ENCODE measurements at regions not wholly inside any gene's neighbourhood (a gene's known extent, or its start where the extent isn't known, plus 50 kb on each side); places are given as distances from the start of the nearest gene placed in this dataset.

DNA sequence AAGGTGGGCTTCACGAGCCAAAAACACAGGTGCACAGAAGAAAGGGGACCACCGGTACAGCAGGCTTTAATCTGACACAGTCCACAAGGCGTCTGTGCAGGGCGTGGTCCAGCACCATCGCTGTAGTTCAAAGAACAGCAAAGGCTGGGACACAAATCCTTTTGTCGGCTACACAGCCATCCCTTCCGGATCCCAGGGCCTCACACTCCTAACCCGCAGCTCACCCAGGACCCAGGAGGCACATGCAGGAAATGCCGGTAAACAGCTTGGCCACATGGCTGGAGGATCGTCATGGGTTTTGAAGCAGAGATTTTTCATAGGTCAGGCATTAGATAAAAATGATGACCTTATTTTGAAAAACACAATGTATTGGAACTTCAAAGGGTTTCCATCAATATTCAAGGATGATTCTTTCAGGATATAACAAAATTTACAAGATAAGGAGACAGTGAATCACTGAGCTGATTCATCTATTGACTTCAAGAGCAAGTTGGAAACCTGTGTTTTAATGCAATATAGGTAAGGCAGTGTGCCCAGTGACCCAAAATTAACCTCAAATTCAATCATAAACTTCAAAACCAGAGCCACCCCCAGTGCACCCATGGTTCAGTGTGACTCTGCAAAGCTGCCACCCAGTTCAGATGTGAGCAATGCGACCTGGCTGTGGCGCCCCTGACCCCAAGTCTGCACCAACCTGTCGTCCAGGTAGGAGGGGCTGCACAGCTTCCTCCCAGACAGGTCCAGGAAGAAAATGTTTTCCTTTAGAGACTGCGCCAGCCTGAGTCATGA is 74.4 kb downstream of the TMEM18 start:
- no peak for TF ChIP-seq CTCF (IDR thresholded peaks at IDR 0.05)
- TF ChIP-seq POLR2A (IDR thresholded peaks at IDR 0.05), result no peak
- H3K27me3 ChIP-seq, result no peaks in the 10 kb centered on the region
- no peak overlapping the region for H3K4me3 ChIP-seq
- DNase-seq (no peak), ATAC-seq (no peak)
- no peak overlapping the region for H3K27ac ChIP-seq
- no peaks in the 10 kb centered on the region for H3K4me1 ChIP-seq
- H3K36me3 ChIP-seq, result no peaks in the 10 kb centered on the region
- intact Hi-C loops (cut with DNase I), result no loop called here
- 73% methylated on average over 11 of the region's 14 CpGs for WGBS (ENCODE audit: insufficient coverage, low coverage, low lambda C conversion rate, missing lambda C conversion rate)
- H3K9me3 ChIP-seq, result no peaks in the 10 kb centered on the region

DNA sequence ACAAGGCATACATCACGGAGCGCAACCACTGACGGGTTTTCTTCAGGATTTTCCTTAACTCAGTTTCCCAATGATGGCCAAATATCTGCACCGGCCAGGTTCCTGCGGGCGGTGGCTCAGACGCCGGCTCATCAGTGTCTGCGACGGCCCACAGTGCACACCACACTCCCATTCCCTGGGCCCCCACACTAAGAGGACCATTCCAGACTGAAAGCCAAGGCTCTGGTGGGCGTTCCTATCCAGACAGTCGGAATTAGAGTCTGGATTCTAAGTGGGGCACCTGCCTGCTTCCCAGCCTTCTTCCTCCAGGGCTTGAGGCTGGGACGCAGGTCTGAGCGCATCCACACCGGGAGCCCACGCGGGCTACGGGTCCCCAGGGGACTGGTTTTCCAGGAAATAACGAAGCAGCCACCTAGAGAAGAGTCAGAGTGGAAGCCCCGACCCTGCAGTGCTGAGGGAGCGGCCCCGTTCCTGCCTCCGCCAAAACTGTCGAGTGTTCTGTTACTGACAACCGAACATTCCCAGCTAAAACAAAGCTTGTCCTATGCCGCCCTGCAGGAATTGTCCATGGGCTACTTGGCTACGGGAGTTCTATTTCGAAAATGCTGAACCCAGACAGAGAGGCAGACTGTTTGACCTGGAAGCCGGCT is 75.3 kb downstream of the TMEM18 start:
- no peak overlapping the region for H3K4me3 ChIP-seq
- no peak for ATAC-seq
- 40% methylated on average over 1 of the region's 29 CpGs for WGBS (ENCODE audit: insufficient coverage, low coverage, low lambda C conversion rate, missing lambda C conversion rate)
- intact Hi-C loops (cut with DNase I), result no loop called here
- no peak for DNase-seq
- no peaks in the 10 kb centered on the region for H3K36me3 ChIP-seq
- no peak overlapping the region for H3K27ac ChIP-seq
- H3K9me3 ChIP-seq, result no peaks in the 10 kb centered on the region
- no peak for TF ChIP-seq POLR2A (IDR thresholded peaks at IDR 0.05)
- TF ChIP-seq CTCF (IDR thresholded peaks at IDR 0.05), result no peak
- no peaks in the 10 kb centered on the region for H3K4me1 ChIP-seq
- H3K27me3 ChIP-seq, result no peaks in the 10 kb centered on the region

DNA sequence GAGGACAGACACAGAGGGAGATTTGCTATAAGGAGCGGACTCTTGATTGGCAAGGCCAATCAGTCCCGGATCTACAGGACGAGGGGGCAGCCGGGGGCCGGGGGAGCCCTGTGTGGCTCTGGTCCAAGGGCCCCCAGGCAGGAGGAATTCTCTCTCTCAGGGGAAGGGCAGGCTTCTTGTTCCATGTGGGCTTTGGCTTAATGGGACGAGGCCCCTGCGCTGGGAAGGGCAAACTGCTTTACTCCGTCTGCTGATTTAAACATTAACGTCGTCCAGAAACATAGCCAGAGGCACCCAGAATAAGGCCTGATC is 75.9 kb downstream of the TMEM18 start:
- intact Hi-C loops (cut with DNase I), result no loop called here
- no peak for ATAC-seq

GRCh38 chr2:600542-601386 is 76.4 kb downstream of the TMEM18 start:
- TF ChIP-seq CTCF (IDR thresholded peaks at IDR 0.05), result no peak
- no peak for TF ChIP-seq POLR2A (IDR thresholded peaks at IDR 0.05)
- H3K9me3 ChIP-seq, result no peaks in the 10 kb centered on the region
- H3K27me3 ChIP-seq, result no peaks in the 10 kb centered on the region
- DNase-seq (no peak), ATAC-seq (no peak)
- H3K36me3 ChIP-seq, result no peaks in the 10 kb centered on the region
- H3K27ac ChIP-seq, result no peak overlapping the region
- no peaks in the 10 kb centered on the region for H3K4me1 ChIP-seq
- intact Hi-C loops (cut with DNase I), result no loop called here
- no peak overlapping the region for H3K4me3 ChIP-seq
- WGBS (ENCODE audit: insufficient coverage, low coverage, low lambda C conversion rate, missing lambda C conversion rate), result 79% methylated on average over 7 of the region's 23 CpGs

More for the DNA sequence above, 75.9 kb downstream of the TMEM18 start:
- Histone ChIP-seq H3K4me3 (no peak overlapping the region), H3K36me3 (no peaks in the 10 kb centered on the region), H3K4me1 (no peaks in the 10 kb centered on the region), H3K27ac (no peak overlapping the region), H3K9me3 (no peaks in the 10 kb centered on the region), H3K27me3 (no peaks in the 10 kb centered on the region)
- DNase-seq, result no peak
- 72% methylated on average over 2 of the region's 10 CpGs for WGBS (ENCODE audit: insufficient coverage, low coverage, low lambda C conversion rate, missing lambda C conversion rate)
- TF ChIP-seq CTCF (IDR thresholded peaks at IDR 0.05), result no peak
- no peak for TF ChIP-seq POLR2A (IDR thresholded peaks at IDR 0.05)
